Limb (tissue), 2 donors: ENCODE measurements at regions not wholly inside any gene's neighbourhood (a gene's known extent, or its start where the extent isn't known, plus 50 kb on each side); places are given as distances from the start of the nearest gene placed in this dataset.

Source experiments
- DNase-seq, 2 donors: peaks; one replicate each; pipeline ENCODE4 v3.0.0-alpha.2; 2016; ENCODE audit errors: extremely low spot score in 2 of 2

DNA sequence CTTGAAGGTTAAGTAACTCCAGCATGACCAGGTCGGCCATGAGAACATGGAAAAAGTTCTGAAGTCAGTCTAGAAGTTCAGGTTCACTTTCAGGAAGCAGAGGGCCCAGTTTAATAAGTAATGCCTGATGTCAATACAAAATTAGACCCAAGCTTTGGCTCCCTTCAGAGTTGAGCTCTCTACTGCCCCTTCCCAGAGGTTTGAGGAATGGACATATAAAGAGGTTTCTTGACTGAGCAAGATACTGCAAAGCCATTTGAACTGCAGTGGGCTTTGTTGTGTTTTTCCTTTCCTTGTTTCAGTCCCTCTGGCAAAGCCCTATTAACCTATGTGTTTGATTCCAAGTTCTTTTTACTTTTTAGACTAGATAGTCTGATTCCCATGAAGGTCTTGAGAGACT is 97.8 kb upstream of the PREP start:
- no peak for DNase-seq

DNA sequence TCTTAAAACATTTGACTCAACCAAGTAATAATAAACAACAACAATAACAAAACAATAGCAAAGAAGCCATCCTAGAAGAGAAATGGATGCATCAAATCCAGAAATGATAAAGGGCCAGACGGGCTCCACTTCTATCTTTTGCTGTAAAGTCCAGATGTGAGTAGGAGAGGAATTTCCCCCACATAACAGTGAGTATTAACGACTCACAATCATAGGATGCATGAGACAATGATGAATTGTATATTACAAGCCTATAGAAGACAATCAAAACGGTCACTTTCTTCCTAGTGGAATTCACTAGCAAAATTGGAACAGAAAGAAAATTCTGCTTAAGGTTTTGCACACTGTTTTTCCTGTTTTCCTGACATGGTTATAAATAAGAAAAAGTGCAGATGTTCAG is 97.0 kb upstream of the PREP start:
- DNase-seq, result no peak

DNA sequence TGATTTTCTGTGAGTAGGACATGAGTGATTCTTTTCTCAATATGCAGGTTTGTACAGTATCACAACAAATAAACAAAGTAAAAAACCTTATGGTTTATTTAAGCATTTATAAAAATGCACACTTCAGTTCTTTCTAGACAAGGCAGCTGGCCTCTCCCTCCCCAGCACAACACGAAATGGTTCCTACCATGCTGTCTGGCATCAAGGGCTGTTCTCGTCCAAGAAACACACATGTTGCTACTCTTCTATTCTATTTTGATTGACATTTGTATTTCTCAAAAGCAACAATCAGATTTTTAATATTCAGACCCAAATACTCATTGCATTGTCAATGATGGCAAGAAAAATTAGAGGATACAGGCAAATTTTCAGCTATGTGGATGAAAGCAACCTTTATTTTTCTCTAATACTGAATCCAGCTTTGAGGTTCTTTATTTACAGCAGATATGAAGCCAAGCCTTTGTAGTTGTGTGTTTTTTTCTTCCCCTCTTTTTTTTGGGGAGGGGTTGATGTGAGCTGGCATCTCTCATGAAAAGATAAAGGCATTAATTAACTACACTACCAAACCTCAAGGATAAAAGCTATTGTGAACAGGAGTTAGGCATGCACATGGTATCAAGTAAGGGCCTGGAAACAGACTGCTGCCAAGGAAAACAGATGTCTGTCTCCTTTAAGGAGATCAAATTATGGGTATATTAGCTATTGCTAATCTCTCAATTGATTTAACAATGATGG is 96.4 kb upstream of the PREP start:
- DNase-seq, result no peak

- DNase-seq, result no peak
Observed at GRCh38 chr6:105497549-105497948, 94.7 kb upstream of the PREP start.

- DNase-seq, result no peak
Observed at GRCh38 chr6:105495515-105495914, 92.6 kb upstream of the PREP start.

DNA sequence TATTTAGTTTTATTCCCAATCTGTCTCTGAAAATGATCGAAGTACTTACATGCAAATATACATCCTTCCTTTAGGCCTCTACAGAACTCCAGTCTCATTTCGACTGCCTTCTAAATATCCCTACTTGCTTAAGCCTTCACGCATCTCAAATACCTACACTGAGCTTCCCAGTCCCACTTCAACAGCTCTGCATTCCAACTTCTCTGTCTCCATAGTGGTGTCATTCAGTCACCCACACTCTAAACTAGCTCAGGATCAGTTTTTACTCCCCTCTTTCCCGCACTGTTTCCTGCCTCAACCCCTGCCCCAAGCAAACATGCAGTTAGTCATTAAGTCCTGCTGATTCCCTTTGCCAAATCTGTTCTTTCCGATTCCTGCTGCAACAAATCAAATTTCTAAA is 91.8 kb upstream of the PREP start:
- DNase-seq, result no peak

DNA sequence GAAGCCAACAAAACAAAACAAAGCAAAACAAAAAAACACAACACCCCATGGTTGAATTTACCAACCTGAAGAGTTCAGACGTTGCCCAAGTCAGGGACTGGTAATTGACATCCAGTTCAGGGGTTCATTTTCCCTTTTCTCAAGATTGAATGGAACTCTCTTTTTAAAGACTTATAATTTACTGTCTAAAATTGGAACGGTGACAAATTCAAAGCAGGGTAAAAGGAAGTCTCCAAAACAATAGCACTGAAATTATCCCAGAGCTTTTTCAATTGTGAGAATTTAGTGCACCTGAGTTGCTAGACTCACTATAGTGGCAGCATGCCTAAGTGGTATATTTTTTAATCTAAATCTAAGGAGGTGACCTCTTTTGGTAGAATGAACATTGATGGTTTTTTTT is 90.9 kb upstream of the PREP start:
- DNase-seq, result no peak

- DNase-seq, result no peak
Observed at GRCh38 chr6:105492706-105493673, 90.1 kb upstream of the PREP start.

- DNase-seq, result no peak
Observed at GRCh38 chr6:105489216-105489530, 86.3 kb upstream of the PREP start.

GRCh38 chr6:105488516-105489215 is 85.8 kb upstream of the PREP start:
- DNase-seq, result no peak

DNA sequence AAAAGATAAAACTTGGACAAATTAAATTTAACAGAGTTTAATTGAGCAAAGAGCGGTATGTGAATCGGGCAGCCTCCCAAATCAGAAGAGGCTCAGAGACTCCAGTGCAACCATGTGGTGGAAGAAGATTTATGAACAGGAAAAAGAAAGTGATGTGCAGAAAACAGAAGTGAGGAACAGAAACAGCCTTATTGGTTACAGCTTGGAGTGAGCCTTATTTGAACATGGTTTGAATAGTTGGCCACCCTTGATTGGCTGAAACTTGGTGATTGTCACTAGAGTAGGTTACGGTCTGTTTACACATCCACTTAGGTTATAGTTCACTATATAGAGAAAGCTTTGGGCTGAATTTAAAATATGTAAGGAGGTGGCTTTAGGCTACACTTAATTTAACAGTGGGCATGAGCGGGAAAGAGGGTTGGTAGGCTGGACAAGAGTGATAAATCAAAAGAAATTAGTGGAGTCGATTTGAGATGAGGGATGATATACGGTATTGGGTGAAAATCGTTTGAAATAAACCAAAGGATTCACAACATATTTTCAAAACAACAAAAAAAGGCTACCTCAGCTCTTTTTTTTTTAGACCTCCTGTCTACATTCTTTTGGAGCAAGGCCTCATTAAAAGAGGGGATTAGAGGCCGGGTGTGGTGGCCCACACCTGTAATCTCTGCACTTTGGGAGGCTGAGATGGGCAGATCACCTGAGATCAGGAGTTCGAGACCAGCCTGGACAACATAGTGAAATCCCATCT is 84.3 kb upstream of the PREP start:
- no peak for DNase-seq

DNA sequence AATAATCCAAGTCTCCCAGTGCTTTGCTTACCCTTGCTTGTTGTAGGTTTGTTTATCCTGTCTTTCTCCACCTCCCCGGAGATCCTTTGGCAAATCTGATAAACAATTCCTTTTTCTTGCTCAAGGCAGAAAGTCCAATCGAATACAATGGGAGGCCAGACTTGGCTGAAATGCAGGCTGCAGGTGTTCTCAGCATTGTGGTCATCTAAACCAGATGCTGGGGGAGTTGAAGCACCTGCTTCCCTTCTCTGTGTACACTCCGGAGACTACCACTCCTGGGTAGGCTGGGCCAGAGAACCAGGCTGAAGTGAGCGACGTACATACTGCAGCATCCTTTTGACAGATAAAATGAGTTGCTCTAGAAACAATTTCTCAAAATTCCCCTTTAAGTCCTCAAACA is 82.6 kb upstream of the PREP start:
- no peak for DNase-seq

GRCh38 chr6:105484238-105485161 is 81.6 kb upstream of the PREP start:
- peak in 1 of 2 donors; percentile 56 for DNase-seq

DNA sequence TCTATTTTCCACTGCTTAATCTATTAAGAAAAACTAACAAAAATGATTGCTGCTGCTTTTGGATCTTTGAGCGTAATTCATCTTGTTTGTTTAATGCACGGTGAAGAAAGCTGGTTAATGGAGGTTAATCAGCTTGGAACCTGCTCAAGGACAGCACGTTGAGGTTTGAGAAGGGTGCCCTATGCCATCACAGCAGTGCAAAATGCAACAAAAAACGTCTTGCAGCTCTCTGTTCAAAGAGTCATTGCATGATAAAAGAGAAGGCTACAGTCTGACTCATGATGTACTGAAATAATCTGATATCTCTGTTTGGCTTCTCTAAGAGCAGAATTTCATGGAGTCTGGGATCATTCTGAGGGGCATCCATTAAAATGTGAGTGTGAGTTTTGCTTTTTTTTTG is 80.6 kb upstream of the PREP start:
- no peak for DNase-seq

- DNase-seq, result no peak
Observed at GRCh38 chr6:105482921-105483320, 80.0 kb upstream of the PREP start.

- no peak for DNase-seq
Observed at GRCh38 chr6:105482227-105482844, 79.5 kb upstream of the PREP start.

- DNase-seq, result no peak
Observed at GRCh38 chr6:105476978-105477377, 74.1 kb upstream of the PREP start.

DNA sequence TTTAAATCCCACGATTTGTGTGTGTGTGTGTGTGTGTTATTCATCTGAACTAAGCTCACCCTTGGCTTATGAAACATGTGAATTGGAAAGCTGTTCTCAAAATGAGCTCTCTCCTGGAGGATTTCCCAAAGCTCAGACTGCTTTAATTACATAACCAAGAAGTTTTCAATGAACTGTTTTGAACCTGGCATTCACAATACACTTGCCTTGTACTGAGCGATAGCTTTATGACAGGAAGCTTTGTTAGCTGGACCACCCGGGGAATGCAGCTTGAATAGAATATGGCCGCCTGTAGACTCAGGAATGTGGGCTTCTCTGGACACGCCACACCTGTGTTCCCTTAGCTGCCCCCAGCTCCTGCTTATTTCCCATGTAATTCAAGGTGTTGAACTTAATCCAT is 71.4 kb upstream of the PREP start:
- DNase-seq, result peak in 1 of 2 donors; percentile 22

DNA sequence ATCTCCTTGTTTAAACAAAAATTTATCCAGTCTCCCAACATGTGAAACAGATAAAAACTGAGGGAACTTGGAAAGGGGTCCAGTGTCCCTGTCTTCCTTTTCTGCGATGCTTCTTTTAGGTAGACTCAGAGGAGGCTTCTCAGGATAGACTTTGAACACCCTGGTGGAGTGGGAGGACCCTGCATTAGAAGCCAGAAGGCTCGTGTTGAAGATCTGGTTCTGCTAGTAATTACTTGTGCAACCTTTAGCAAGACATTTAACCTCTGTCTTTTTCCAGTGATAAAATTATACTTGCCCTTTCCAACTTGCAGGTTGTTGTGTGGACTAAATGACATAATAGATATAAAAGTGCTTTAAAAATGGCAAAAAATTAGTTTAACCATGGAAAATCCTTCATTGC is 67.1 kb upstream of the PREP start:
- no peak for DNase-seq

DNA sequence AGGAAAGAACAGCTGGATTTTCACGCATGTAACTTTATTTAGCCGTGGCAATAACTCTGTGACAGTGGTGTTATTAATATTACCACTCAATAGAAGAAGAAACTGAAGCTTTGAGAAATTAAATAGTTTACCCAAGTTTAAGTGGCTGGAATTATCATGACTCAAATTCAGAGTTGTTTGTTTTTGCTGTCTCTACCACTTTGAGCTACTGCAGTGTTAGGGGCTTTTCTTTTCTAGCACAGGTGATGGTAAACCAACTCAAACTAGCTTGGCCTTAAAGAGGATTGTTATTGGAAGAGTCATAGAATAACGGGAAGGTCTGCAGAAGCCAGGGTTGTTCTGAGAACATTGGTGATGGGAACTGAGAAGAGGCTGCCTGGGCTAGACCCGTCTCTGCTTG is 66.0 kb upstream of the PREP start:
- DNase-seq, result no peak
